BLaER1 treated with 17β-estradiol and CSF1 and Interleukin-3, amounts not matched to agents 10 nM and 100 nM (cell line): ENCODE measurements at regions not wholly inside any gene's neighbourhood (a gene's known extent, or its start where the extent isn't known, plus 50 kb on each side); places are given as distances from the start of the nearest gene placed in this dataset.

Experiments used
- H3K27ac ChIP-seq, 11 experiments: shearing (Covaris generic); formaldehyde crosslinking; 2 replicates each; pipeline ENCODE4 v1.8.1; 2022
- H3K27me3 ChIP-seq, 11 experiments: shearing (Covaris generic); formaldehyde crosslinking; 2 replicates each; pipeline ENCODE4 v1.8.1; 2022
- H3K36me3 ChIP-seq, 11 experiments: shearing (Covaris generic); formaldehyde crosslinking; 2 replicates each; pipeline ENCODE4 v1.8.1; 2022
- H3K4me1 ChIP-seq, 10 experiments: shearing (Covaris generic); formaldehyde crosslinking; 2 replicates each; pipeline ENCODE4 v1.8.1; 2022
- H3K4me2 ChIP-seq, 11 experiments: shearing (Covaris generic); formaldehyde crosslinking; 2 replicates each; pipeline ENCODE4 v1.8.1; 2022
- H3K4me3 ChIP-seq, 10 experiments: shearing (Covaris generic); formaldehyde crosslinking; 2 replicates each; pipeline ENCODE4 v1.8.1; 2022
- H3K9ac ChIP-seq, 11 experiments: shearing (Covaris generic); formaldehyde crosslinking; 2 replicates each; pipeline ENCODE4 v1.8.1; 2022
- H3K9me3 ChIP-seq, 11 experiments: shearing (Covaris generic); formaldehyde crosslinking; replicated peaks in 1 of 11; 2 replicates each; pipeline ENCODE4 v1.8.1; 2022
- H4K20me1 ChIP-seq, 11 experiments: shearing (Covaris generic); formaldehyde crosslinking; 2 replicates each; pipeline ENCODE4 v1.8.1; 2022
- Cebpa-rat ChIP-seq, 11 experiments: shearing (Covaris generic); IDR thresholded peaks; 2 replicates each; pipeline ENCODE4 v1.8.1; 2022

DNA sequence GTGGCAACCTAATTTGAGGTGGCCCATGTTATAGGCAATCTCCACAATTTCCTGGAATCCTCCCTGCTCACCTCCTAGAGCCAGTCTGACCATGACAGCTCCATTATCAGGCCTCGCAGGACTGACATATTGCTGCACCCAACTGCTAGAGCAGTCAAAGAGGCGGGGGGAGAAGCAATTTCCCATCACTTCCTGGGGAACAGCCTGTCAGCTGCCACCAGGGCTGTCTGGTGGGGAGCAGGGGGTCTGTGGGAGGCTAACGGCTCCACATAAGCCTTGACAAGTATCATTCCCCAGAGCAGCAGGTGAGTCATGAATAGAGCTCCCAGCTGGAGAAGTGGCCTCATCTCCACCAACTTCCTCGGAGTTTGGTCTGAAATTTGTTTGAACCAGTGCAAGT lies 322.9 kb downstream of the MATN1 start:
- no peak for TF ChIP-seq Cebpa-rat (IDR thresholded peaks at IDR 0.05)

DNA sequence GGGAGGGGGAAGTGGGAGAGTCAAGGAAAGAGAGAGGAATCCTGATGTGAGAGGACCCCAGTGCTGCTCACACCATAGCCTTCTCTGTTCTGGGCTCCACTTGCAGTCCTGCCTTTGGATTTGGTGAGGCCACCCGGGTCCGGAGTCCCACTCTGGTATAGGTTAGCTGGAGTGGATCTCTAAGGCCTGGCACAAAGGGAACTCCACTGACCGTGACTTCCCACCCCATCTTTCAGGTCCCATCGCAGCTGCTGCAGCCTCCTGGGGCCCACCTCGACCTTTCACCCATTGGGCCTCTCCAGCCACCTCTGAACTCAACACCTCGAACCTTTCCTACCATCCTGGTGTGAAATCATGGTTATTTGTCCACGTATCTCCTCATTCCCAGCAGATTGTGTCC lies 324.4 kb downstream of the MATN1 start:
- Histone ChIP-seq H3K36me3 (no peaks in the 10 kb centered on the region), H3K27me3 (no peaks in the 10 kb centered on the region), H4K20me1 (peaks cover 0 to 5% (median 0%) of the 10 kb centered on the region in 11 experiments; a peak in 2 of 22 replicates), H3K9me3 (peaks cover 0 to 9% (median 0%) of the 10 kb centered on the region in 11 experiments; a peak in 1 of 22 replicates), H3K9ac (no peak overlapping the region), H3K27ac (no peak overlapping the region), H3K4me1 (peaks cover 3 to 27% (median 17%) of the 10 kb centered on the region in 10 experiments; a peak in 16 of 20 replicates), H3K4me2 (no peak overlapping the region), H3K4me3 (no peak overlapping the region)
- TF ChIP-seq Cebpa-rat (IDR thresholded peaks at IDR 0.05): no peak

More for the DNA sequence above, 322.9 kb downstream of the MATN1 start:
- no peak overlapping the region for H3K4me2 ChIP-seq
- peaks cover 0 to 9% (median 0%) of the 10 kb centered on the region in 11 experiments; a peak in 1 of 22 replicates for H3K9me3 ChIP-seq
- no peak overlapping the region for H3K9ac ChIP-seq
- H3K4me3 ChIP-seq: no peak overlapping the region
- peaks cover 7 to 35% (median 24%) of the 10 kb centered on the region in 10 experiments; a peak in 17 of 20 replicates for H3K4me1 ChIP-seq
- no peaks in the 10 kb centered on the region for H3K36me3 ChIP-seq
- H3K27me3 ChIP-seq: no peaks in the 10 kb centered on the region
- H3K27ac ChIP-seq: no peak overlapping the region
- peaks cover 0 to 13% (median 0%) of the 10 kb centered on the region in 11 experiments; a peak in 2 of 22 replicates for H4K20me1 ChIP-seq

DNA sequence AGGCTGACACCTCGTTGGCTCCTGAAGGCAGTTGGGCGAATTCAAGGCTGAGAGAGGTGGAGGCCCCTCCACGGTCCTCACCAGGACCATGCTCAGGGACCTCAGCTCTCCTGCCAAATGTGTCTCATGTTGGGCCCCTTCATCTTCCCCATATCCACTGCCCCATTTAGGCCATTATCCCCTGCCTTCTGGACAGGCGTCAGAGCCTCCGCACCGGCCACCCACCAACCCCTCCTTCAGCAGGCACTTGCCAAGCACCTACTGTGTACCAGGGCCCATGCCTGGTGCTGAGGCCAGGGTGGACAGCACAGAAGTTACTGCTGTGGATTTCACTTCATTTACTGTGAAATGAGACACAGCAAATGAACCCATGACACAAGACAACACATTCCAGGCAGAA lies 325.8 kb downstream of the MATN1 start:
- peaks cover 0 to 15% (median 11%) of the 10 kb centered on the region in 10 experiments; a peak in 9 of 20 replicates for H3K4me1 ChIP-seq
- H4K20me1 ChIP-seq: no peaks in the 10 kb centered on the region; a peak in 1 of 22 replicates
- no peak overlapping the region for H3K4me3 ChIP-seq
- H3K9me3 ChIP-seq: peaks cover 0 to 9% (median 0%) of the 10 kb centered on the region in 11 experiments; a peak in 3 of 22 replicates
- H3K9ac ChIP-seq: no peak overlapping the region
- TF ChIP-seq Cebpa-rat (IDR thresholded peaks at IDR 0.05): no peak
- H3K27ac ChIP-seq: no peak overlapping the region
- H3K27me3 ChIP-seq: no peaks in the 10 kb centered on the region
- no peak overlapping the region for H3K4me2 ChIP-seq
- H3K36me3 ChIP-seq: no peaks in the 10 kb centered on the region

DNA sequence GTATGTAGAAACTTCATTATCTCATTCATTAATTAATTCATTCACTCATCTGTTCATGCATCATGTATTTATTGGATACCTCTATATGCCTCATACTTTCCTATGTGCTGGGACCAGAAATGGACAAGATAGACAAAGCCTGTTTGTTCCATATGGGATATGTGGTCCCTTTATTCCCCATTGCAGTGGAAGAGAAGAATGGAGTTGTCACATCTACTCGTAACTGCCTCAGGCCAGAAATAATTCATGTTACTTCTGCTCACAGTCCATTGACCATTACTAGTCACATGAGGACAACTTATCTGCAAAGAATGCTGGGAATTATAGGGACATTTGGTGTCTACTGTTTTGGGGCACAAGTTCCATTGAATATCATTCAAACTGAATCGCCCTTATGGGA lies 327.8 kb downstream of the MATN1 start:
- Histone ChIP-seq H3K4me3 (no peak overlapping the region), H3K27me3 (no peaks in the 10 kb centered on the region), H3K4me1 (peaks cover 0 to 21% (median 7%) of the 10 kb centered on the region in 10 experiments; a peak in 12 of 20 replicates), H4K20me1 (no peaks in the 10 kb centered on the region), H3K27ac (no peak overlapping the region), H3K36me3 (no peaks in the 10 kb centered on the region), H3K9ac (no peak overlapping the region), H3K9me3 (no peaks in the 10 kb centered on the region; a peak in 2 of 22 replicates), H3K4me2 (no peak overlapping the region)
- no peak for TF ChIP-seq Cebpa-rat (IDR thresholded peaks at IDR 0.05)

DNA sequence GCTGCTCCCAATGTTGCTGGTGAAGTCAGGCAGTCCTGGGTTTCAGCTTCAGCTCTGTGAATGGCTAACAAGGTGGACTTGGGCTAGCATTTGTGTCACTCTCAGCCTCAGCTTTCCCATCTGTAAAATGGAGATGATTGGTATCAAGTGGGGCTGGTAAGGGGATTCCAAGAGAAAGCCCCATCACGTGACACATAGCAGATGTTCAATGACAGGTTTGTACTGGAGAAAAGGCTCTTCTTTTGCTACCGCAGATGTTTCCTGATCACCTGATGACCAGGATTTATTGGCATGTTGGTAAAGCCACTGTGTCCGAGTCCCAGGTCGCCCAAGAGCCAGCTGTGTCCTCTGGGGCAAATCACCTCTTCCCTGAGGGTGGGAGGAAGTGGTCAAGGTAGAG lies 335.0 kb downstream of the MATN1 start:
- no peaks in the 10 kb centered on the region; a peak in 2 of 22 replicates for H3K9me3 ChIP-seq
- H3K27me3 ChIP-seq: no peaks in the 10 kb centered on the region
- H3K36me3 ChIP-seq: no peaks in the 10 kb centered on the region
- H3K4me3 ChIP-seq: no peak overlapping the region
- H3K4me1 ChIP-seq: peaks cover 9 to 43% (median 29%) of the 10 kb centered on the region in 10 experiments
- H3K27ac ChIP-seq: no peak overlapping the region
- no peak overlapping the region for H3K9ac ChIP-seq
- H4K20me1 ChIP-seq: no peaks in the 10 kb centered on the region
- no peak for TF ChIP-seq Cebpa-rat (IDR thresholded peaks at IDR 0.05)
- H3K4me2 ChIP-seq: peak overlapping the region in 5 of 11 experiments; percentile 1 to 62 (median 52); a peak in 1 of 22 replicates

DNA sequence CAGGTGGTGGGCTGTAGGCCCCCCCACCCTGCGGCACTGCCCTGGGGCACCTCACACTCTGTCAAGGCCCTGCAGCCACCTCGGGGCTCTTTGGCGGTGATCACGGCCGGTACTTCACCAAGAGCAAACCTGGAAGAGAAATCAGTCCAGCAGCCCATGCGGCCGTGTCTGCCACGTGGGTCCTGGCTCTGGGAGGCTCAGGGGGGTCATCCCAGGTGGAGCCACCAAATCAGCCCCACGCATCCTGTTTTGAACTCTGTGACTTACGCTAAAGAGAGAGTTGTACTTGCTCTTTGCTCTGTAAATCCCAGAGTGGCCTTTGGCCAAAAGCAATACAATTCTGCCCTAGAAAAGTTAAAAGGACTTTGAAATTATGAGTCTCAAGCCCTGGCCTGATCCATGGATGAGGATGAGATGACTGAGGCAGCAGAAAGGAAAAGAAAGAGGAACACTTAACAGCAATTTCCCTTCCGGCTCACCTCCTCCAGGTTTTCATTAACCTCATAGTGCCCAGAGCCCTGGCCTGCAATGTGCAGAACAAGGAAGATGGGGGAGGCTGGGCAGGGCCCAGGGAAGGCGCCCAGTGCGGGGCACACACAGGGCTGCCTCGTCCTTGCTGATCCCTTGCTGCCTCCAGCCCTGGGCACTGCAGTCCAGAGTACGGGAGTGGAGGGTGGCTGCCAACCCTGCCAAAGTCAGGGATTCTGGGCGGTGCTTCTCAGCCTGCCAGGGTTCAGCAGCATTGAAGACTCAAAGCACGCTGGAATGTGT lies 337.0 kb downstream of the MATN1 start:
- H3K9me3 ChIP-seq: no peaks in the 10 kb centered on the region
- peaks cover 9 to 35% (median 24%) of the 10 kb centered on the region in 10 experiments for H3K4me1 ChIP-seq
- no peak overlapping the region for H3K27ac ChIP-seq
- H3K27me3 ChIP-seq: no peaks in the 10 kb centered on the region
- no peaks in the 10 kb centered on the region for H3K36me3 ChIP-seq
- no peak for TF ChIP-seq Cebpa-rat (IDR thresholded peaks at IDR 0.05)
- H3K4me3 ChIP-seq: no peak overlapping the region
- no peak overlapping the region for H3K9ac ChIP-seq
- no peak overlapping the region for H3K4me2 ChIP-seq
- H4K20me1 ChIP-seq: no peaks in the 10 kb centered on the region; a peak in 1 of 22 replicates

DNA sequence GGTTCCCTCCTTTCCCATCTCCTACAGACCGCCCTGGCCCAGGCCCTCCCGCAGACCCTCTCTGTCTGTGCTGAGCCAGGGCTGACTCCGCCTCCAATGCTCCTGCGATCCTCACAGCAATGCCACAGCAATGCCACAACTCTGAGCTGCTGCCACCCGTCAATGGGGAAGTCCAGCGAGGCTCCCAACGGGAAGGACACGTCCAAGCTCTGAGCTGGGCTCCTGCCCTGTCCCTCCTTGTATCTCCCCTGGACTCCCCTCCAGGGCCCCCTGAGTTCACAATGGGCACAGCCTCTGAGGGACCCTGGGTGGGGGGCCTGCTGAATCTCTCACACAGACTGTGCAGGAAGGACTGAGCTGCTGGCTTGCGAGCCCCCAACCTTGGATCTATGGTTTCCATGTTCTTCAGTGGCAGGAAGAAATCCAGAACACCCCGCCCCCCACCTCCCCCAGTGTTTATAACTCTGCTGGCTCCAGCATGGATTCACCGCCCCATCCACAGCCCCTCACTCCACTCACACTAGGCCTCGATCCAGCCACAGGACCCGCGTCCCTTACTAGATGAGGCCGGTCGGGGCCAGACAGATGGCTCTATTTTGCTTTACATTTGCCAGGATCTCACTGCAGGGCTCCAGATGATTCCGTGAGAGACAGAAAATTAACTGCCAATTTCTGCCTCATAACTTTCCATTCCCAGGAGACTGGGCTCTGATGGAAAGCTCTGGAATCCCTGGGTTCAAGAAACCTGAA lies 338.0 kb downstream of the MATN1 start:
- no peaks in the 10 kb centered on the region for H3K27me3 ChIP-seq
- no peaks in the 10 kb centered on the region; a peak in 1 of 22 replicates for H4K20me1 ChIP-seq
- H3K27ac ChIP-seq: no peak overlapping the region
- H3K9ac ChIP-seq: no peak overlapping the region
- no peaks in the 10 kb centered on the region for H3K9me3 ChIP-seq
- H3K4me1 ChIP-seq: peaks cover 14 to 38% (median 23%) of the 10 kb centered on the region in 10 experiments
- H3K36me3 ChIP-seq: no peaks in the 10 kb centered on the region
- no peak for TF ChIP-seq Cebpa-rat (IDR thresholded peaks at IDR 0.05)
- no peak overlapping the region for H3K4me2 ChIP-seq
- H3K4me3 ChIP-seq: no peak overlapping the region

DNA sequence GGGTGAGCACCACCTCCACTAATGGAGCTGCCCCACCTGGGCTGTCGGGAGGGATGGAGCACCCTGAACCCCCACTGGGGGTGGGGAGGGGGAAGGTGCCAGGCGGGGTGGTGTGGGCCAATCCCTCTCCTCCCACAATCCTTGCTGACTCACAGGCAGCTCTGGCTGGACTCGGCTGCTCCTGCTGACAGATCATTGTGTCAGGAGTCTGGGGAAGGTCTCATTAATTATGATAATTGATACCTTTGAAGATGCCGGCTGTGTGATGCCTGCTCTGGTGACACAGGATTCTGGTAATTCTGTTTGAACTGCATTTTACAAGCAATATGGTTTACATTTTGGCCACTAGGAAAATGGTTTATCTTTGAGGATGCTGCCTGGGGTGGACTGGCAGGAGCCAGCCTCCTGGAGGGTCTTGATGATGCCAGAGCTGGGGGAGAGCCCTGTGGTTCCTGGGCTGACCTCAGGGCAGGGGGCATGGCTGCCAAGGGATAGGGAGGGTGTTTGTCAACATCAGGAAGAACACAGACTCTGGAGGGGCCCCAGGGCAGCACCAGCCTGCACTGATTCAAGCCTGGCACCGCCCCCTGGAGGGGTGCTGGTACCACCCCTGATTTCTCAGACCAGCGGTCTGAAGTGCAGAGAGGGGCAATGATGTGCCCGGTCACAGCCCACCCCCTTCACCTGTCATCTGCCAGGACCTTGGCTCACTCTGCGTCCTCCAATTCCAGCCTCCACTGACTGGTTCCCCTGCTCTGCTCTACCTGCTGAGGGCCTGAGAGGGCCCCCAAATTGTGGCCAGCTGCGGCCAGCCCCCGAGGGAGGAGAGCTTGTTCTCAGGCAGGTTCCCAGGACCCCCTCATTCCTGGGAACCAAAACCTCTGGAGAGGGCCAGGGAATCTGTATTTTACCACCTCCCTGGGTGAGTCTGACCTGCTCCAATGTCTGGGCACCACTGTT lies 338.8 kb downstream of the MATN1 start:
- H3K36me3 ChIP-seq: no peaks in the 10 kb centered on the region
- no peak for TF ChIP-seq Cebpa-rat (IDR thresholded peaks at IDR 0.05)
- H3K27me3 ChIP-seq: no peaks in the 10 kb centered on the region
- no peak overlapping the region for H3K27ac ChIP-seq
- no peak overlapping the region for H3K4me3 ChIP-seq
- no peaks in the 10 kb centered on the region; a peak in 1 of 22 replicates for H4K20me1 ChIP-seq
- peaks cover 14 to 43% (median 26%) of the 10 kb centered on the region in 10 experiments for H3K4me1 ChIP-seq
- H3K9me3 ChIP-seq: no peaks in the 10 kb centered on the region
- no peak overlapping the region for H3K4me2 ChIP-seq
- no peak overlapping the region for H3K9ac ChIP-seq
